ENCODE measurements at regions not wholly inside any gene's neighbourhood (a gene's known extent, or its start where the extent isn't known, plus 50 kb on each side); places are given as distances from the start of the nearest gene placed in this dataset.

DNA sequence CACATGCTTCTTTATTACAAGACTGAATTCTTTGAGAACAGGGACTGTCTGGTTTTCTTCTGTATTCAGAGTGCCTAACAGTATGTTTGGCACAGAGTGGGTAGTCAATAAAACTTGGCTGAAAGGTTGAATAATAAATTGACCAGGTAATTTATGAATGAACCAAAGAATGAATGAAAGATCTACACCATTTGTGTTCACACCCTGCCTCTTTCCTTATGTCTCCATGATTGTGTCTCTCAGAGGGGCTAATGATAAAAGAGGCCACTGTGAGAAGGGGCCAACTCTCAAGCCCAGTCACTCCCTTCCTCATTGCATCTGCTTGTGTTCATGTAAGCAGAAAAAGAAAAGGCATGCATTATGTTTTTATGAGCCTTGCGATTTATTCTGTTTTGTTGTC lies 569.7 kb upstream of the TENM4 start:
- TF ChIP-seq, protein P1, sequence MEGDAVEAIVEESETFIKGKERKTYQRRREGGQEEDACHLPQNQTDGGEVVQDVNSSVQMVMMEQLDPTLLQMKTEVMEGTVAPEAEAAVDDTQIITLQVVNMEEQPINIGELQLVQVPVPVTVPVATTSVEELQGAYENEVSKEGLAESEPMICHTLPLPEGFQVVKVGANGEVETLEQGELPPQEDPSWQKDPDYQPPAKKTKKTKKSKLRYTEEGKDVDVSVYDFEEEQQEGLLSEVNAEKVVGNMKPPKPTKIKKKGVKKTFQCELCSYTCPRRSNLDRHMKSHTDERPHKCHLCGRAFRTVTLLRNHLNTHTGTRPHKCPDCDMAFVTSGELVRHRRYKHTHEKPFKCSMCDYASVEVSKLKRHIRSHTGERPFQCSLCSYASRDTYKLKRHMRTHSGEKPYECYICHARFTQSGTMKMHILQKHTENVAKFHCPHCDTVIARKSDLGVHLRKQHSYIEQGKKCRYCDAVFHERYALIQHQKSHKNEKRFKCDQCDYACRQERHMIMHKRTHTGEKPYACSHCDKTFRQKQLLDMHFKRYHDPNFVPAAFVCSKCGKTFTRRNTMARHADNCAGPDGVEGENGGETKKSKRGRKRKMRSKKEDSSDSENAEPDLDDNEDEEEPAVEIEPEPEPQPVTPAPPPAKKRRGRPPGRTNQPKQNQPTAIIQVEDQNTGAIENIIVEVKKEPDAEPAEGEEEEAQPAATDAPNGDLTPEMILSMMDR (IDR thresholded peaks at IDR 0.05) = no peak
- TF ChIP-seq TCF7L2 (IDR thresholded peaks at IDR 0.05; ENCODE audit: low read depth, low read length) = no peak

Data from Panc1 (cell line).